GM18502 (cell line): ENCODE measurements at regions not wholly inside any gene's neighbourhood (a gene's known extent, or its start where the extent isn't known, plus 50 kb on each side); places are given as distances from the start of the nearest gene placed in this dataset.

Experiments used
- ATAC-seq: cut with Tn5 transposase; IDR thresholded peaks from one replicate; pipeline ENCODE4 v1.9.1; 2021; ENCODE audit warnings: mild to moderate bottlenecking; ENCODE audit not compliant: unreplicated experiment, poor library complexity

GRCh38 chr3:24594161-24594560 is 99.5 kb upstream of the THRB start:
- ATAC-seq: no peak

- no peak for ATAC-seq
Observed at GRCh38 chr3:24595796-24596195, 101.1 kb upstream of the THRB start.

DNA sequence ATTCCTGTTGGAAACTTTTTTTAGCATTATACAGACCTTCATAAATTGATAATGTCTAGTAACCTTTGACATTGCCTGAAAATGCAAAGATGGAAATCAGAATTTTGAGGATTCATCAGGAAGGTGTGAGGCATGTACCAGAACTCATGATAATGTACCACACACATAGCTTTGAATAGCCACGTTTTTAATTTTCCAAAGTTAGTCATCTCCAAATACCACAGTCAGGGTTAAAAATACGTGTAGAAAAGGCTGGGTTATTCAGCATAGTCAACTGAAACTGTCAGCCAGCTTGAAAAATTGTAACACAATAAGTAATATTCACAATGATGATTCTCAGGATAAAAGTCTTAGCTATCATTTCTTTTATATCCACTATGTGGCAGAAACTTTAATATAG is 102.0 kb upstream of the THRB start:
- no peak for ATAC-seq

DNA sequence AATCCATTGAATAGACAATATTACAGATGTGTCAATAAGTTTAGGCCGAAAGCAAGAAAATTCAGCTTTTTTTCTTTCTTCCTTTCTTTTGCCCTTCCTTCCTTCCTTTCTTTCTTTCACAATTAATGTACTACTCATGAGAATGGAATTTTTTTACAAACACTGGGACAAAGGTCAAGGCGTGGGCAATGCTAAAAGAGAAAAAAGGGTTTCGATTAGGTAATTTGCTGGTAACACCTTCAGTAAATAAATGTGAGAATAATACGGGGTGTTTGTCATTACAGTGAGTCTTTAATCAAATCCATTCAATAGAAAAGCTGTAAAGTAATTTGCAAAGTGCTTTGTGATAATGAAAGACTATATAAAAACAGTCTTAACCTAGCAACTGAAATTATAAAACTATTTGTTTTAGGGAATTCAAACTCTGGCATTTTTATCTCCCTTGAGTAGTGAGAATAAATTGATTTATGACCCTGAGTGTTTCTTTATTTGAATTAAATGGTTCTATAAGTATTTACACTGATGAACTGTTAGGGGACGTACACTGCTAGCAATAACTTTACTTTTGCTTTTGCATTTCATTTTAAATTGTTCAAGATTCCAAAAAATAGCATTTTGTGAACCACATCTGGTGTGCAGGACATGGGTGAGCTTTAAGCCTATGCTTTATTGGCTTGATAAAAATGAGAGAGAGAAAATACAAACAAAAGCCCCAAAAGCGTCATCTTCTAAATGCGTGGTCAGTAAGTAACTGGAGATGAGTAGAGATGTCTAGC is 104.2 kb upstream of the THRB start:
- no peak for ATAC-seq

DNA sequence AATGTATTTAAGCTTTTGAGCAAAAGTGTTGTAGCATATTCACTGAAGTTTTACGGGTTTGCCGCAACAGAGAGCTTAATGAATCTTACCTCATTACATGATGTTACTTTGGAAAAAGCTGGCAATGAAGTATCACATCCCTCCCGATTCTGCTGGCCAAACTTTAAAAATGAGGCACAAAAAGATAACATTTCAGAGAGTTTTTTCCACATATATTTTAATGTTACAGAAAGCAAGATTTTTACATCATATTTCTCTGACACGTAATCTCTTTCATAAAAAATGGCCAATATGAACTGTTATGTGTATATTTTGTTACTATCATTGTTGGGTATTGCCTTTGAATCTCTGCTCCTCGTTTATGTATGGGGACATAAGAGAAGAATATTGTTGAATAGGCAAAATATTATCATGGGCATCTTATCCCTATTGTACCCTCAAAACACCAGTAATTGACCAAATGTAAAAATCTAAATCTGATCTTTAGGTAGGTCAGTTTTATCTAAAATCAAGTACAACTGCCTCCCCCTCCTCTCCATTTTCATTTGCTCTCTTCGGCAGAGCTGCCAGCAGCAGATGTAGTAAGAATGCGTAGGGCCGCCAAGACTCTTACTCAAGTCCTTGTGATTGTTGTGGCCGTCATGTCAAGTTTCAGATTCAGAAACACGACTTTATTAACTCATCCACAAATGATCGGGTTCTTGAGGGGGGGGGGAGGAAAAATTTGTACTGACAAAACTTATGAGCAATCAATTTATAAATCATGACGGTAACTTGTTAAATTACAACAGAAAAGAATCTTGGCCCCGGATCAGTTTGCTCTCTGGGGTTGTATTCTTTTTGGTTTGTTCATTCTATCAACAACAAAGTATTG is 106.7 kb upstream of the THRB start:
- no peak for ATAC-seq

GRCh38 chr3:24604215-24604614 is 109.6 kb upstream of the THRB start:
- no peak for ATAC-seq

DNA sequence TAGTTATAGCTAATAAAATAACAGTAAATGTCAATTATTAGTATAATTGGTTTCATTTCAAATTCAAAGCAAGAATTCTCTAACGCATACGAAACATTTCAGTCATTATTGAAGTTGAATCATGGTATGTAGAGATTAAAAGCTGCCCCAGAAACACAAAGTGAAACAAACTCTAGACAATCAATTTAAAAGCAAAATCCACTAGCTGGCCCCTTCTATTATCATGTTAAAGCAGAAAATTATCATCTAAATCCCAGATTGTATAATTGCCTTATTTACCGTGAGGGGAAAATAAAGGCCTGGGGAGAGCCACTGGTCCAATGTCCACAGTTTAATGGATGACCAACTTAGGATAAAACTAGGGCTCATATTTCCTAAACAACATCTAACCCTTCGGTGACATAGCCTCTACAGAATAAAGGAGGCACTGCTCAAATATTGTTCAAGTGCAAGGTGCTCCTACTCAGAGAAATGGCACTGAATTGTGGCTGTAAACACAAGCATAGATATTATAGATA is 110.9 kb upstream of the THRB start:
- ATAC-seq: no peak

- no peak for ATAC-seq
Observed at GRCh38 chr3:24607281-24607680, 112.6 kb upstream of the THRB start.

DNA sequence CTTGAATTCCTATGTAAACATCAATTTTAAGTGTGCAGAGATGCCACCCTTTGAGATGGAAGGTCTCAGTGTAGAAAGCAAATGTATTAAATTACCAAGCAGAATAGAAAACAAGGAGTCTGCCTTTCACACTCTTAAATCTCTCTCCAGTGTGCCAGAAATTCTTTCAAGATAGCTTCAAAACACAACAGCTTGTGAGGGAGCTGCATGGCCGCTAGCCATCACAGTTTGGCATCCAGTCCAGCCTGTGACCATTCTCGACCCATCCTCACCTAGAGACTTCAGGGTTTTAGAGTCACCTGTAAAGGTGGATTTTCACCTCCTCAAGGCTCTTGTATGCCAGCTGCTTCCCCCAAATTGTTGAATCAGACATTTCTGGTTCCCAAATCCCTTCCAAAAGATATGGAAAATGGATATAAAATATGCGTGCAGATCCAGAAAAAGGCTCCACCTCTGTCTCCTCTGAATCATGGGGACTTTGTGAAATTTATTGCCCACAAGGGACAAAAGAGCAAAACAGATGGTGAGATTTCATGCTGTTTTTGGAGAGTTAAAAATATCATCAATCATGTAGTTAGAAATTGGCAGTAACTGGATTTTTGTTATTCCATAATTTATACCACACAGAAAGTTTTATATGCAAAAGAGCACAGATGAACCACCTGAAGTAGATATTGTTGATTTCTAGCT is 114.2 kb upstream of the THRB start:
- ATAC-seq: no peak

GRCh38 chr3:24614359-24614758 is 119.7 kb upstream of the THRB start:
- ATAC-seq: no peak

DNA sequence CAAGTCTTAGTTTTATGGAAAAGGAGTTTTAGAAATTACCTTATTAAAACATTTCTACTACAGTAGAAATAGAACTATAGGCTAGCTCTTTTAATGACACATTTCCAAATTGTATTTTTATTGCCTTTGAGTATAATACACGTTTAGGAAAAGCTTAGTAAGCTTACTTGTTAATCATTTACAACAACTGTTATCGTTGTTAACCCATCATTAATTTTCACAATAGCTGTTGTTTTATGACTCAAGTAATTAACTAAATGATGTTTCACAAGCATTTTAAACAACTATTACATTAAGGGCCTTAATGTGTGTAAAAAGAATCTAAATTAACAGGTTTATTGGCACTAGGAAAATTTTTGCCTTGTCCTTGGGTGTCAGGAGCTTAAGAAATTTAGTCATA is 120.5 kb upstream of the THRB start:
- ATAC-seq: no peak

DNA sequence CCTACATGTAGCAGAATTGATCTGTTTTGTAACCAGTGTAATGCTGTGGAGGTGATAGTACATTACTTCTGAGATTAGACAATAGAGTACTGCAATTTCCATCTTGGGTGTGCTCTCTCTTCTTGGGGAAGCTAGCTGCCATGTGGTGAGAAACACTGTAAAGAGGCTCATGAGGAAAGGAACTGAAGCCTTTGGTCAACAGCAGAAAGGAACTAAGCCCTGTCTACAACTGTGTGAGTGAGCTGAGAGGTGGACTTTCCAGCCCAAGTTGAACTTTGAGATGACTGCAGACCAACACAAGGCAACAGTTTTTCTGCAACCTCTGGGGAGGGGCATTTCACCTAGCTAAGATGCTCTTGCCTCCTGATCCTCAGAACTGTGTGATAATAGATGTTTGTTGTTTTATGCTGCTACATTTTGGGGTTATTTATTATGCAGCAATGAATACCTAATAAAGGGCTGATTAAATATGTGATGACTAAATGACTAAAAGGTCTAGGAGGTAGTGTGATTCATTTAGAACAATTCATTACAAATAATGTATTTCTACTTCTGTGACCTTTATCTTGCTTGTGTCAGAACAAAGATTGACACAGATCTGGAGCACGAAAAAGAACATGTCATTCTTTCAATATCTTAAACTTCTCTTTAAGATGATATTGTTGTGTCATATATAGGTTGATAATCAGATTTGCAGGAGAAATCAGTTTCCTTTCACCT is 121.6 kb upstream of the THRB start:
- no peak for ATAC-seq

DNA sequence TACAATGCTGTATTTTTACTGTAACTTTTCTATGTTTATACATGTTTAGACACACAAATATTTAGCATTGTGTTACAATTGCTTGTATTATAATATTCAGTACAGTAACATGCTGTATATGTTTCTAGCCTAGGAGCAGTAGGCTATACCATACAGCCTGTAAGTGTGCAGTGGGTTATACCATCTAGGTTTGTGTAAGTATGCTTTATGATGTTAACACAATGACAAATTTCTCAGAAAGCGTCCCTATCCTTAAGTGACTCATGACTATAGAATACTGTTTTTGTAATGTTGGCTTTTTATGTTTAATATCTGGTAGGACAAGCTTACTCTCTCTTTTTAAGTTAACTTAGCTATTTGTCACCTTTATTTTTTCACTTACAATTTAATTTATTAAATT is 127.5 kb upstream of the THRB start:
- no peak for ATAC-seq

DNA sequence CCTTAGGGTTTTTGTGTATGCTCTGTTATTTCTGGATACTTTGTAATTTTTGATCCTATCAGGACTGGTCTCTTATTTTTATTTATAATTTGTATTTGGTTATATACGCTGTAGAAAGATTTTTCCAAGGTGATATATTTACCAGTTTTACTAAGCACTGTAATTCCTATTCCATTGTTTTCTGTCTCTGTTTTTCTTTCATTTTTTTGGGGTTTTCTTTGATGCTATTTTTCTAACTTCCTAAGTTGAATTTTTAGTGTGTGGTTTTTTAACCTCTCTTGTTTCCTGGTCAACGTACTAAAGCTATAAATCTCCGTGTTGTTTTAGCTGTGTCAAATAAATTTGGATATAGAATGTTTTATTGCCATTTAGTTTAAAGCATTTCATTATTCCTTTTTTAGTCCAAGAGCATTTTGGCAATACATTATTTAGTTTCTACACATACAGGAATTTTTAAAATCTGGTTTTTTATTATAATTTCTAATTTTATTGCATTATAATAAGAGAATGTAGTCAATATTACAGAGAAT is 128.1 kb upstream of the THRB start:
- ATAC-seq: no peak

GRCh38 chr3:24623657-24624056 is 129.0 kb upstream of the THRB start:
- no peak for ATAC-seq

GRCh38 chr3:24624938-24625681 is 130.5 kb upstream of the THRB start:
- no peak for ATAC-seq

DNA sequence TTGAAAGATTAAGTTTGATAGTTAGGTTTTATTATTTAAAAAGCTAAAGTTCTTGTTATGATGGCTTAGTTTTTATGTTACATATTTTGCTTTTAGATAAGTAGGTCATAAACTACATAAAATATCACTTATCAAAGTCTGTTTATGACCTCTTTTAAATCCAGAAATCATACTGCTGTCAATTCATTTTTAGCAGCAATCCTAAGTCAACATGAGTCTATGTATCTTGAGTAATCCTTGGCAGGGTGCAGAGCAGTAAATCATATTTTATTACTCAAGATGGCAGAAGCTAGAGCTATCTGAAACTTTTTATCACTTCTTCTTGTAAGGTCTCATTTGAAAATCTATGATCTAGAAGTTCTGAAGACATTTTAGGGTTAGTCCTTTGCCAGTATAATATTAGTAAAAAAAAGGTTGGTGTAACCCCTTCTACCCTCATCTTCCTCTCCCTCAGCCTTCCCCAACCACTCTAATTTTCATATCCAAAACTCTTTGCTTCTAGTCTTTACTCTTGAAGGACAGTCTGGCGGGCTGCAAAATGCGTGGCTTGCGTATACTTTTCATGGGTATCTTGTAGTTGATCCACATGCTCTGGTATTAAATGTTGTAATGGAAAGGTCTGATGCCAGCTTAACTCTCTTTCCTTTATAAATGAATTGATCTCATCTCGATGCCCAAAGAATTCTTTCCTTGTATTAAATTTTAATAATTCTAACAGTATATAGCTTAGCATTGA is 134.0 kb upstream of the THRB start:
- no peak for ATAC-seq

DNA sequence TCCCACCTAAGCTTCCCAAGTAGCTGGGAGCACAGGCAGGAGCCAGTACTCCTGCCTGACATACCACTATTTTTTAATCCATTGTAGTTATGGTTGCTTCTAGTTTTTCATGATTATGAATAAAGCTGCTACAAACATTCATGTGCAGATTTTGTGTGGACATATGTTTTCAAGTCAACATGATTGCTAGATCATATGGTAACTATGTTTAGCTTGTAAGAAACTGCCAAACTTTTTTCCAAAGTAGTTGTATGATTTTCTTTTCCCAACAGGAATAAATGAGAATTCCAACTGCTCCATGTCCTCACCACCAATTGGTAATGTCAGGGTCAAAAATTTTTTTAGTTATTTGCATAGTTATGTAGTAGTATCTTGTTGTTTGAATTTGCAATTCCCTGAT is 136.8 kb upstream of the THRB start:
- ATAC-seq: no peak

GRCh38 chr3:24639061-24639460 is 144.4 kb upstream of the THRB start:
- no peak for ATAC-seq
